Fibroblast of skin of scalp (primary cell): ENCODE measurements at regions not wholly inside any gene's neighbourhood (a gene's known extent, or its start where the extent isn't known, plus 50 kb on each side); places are given as distances from the start of the nearest gene placed in this dataset.
"Not testable (repeated sequence)": the region's sequence is repeated elsewhere in the genome, so short reads cannot be mapped to it uniquely, and the experiment has no call there.

ENCODE experiments used
- DNase-seq: peaks from one replicate; pipeline ENCODE4 v3.0.0-alpha.2; 2013

DNA sequence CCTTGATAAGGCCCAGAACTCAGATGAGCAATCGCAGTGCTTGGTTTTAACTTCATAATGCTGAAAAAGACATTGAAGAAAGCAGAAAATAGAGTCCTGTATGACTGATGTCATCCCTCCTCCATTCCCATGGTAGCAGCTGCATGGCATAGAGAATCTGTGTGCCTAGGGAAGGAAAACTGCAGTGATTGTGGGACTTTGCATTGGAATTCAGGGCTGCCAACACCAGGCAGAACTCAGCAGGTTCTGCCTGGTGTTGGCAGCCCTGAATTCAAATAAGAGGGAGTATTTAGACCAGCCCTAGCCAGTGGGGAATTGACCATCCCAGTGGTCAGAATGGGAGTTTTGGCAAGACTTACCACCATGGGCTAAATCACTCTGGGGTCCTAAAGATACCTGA, 1016.0 kb downstream of the FAM181B start:
- DNase-seq: no peak

DNA sequence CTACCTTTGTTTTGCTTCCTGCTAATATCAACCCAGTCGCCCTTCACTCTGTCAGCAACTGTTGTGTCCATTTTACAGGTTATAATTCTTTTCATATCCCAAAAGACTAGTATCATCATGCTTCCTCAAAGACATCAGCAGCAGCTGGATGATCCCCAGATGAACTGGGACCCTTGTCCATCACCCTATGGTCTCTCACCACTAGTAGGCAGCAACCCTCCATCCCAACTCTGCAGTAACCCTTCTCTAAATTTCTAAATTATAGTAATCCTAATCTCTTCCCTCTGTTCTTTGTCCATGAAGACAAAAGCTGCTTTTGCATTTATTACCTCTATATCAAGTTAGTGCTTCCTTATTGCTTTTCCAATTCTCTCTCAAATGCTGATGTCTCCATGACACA, 1025.8 kb downstream of the FAM181B start:
- DNase-seq: no peak

DNA sequence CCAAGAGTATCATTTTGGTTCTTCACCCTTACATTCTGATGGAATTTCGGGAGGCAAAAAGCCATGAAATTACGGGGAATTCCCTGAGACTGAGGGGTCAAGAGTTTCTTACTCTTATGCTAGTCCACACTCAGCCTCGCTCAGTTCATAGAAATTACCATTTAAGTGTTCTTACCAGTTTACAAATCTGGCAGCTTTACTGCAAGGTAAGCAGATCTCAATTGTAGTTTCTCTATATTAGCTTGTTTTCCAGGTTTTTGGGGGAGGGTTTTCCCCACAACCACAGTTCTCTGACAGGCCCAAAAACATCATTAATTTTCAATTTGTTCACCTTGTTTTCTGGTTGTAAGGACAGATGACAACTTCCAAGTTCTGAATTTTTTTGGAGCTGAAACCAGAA, 1028.4 kb downstream of the FAM181B start:
- DNase-seq: no peak

DNA sequence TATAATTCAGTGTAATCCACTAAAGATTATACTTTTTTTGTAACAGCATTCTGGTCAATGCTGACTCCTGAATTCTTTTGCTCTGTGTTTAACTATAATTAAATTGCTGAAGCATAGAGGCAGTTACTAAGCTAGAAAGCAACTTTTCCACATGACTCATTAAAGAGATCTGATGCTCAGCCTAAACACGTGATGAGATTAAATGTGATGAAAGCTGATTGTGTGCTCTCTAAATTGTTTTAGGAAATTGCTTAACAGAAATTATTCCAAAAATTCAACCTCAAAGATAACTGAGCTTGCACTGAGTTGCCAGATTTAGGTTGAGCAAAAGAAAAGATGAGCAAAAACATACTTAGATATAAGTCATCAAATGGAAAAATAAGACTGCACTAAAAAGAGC, 1033.6 kb downstream of the FAM181B start:
- DNase-seq: peak; percentile 52

DNA sequence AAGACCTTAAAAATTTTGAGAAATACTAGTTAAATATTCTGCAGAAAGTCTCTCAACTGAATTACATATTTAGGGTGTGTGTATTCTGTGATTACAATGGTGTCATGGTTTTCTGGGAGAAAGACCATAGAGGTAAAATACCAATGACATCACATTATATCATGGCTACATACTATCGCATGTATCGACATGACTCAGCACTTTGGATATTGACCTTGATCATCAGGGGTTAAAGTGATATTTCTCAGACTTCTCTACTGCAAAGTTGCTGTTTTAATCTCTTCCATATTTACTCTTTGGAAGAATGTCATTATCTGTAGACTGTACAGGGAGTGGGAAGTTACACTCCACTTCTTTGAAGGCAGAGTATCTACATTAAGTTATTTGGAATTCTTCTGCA, 1046.6 kb downstream of the FAM181B start:
- DNase-seq: no peak

DNA sequence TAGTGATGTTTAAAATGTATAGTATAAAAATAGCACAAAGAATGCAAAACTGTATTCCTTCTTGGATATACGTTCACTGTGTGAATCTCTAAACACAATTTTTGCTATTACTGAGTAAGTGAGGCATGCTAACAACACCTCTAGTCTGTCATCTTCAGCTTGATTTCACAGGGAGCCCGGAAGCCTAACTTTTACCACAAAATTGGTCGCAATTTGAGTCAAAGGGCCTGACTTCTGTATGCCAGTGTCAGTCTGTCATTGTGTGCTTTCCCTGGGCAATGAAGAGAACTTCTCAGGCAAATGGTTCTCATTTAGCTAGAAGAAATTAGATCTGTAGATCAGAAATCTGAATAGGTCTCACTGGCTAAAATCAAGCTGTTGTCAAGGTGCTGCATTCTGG, 1059.5 kb downstream of the FAM181B start:
- peak; percentile 4 for DNase-seq

DNA sequence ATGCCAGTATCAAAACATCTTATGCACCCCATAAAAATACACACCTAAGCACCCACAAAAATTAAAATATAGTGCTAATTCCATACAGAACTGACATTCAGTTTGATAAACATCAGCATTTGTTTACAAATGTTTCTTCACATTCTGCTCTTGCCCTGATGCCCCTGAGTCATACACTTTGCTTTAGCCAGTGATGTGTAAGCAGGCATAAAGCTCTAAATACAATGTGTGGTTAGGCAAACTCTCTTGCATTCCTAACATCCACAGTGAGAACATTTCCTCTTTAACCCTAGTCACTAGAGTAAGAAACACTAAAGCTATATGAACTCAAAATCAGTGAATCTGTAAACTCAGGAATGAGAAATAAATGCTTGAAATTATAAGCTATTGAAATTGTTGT, 1060.7 kb downstream of the FAM181B start:
- peak; percentile 36 for DNase-seq

DNA sequence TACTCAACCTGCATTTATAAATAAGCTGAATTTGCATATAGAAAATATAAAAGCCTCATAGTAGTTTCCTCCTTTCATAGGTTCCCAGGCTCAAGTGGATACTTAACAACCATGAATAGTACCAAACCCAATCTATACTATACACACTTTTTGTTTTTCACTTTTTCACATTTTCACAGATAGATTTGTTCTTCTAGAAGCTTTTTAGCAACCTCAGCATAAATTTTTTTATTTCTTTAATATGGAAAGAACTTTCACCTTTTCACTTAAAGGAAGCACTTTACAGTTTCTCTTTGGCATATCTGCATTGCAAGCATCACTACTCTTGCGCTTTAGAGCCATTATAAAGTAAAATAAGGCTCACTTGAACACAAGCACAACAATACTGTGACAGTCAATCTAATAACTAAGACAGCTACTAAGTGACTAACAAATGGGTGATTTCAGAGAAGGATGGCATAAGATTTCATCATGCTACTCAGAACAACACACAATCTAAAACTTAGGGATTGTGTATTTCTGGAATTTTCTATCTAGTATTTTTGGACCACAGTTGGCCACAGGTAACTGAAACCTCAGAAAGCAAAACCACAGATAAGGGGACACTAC, 1063.6 kb downstream of the FAM181B start:
- no peak for DNase-seq

DNA sequence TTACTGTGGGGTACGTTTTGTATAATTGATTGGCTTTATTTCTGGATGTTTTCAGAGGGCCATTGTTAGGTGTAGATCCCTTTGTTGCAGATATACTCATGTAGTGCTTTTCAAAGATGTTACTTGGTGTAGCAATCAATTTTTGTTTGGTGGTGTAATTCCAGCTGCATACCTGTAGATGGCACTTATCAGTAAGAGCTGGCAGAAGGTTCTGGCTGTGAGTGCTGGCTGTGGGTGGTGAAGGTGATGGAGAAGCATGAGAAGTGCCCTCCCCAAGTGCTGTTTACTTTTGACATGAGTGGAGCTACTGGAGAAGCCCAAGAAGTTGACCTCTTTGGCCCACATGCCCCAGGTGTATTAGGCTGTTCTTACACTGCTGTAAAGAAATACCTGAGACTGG, 1074.9 kb downstream of the FAM181B start:
- peak; percentile 11 for DNase-seq

DNA sequence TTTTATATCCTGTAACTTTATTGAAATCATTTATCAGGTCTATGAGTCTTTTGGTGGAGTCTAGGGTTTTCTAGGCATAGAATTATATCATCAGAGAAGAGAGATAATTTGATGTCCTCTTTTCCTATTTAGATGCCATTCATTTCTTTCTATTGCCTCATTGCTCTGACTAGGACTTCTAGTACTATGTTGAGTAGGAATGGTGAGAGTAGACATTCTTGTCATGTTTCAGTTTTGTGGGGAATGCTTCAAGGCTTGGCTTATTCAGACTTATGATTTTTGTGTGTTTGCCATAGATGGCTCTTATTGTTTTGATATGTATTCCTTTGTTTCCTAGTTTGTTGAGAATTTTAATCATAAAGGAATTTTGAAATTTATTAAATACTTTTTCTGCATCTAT, 1078.3 kb downstream of the FAM181B start:
- DNase-seq: peak; percentile 64

DNA sequence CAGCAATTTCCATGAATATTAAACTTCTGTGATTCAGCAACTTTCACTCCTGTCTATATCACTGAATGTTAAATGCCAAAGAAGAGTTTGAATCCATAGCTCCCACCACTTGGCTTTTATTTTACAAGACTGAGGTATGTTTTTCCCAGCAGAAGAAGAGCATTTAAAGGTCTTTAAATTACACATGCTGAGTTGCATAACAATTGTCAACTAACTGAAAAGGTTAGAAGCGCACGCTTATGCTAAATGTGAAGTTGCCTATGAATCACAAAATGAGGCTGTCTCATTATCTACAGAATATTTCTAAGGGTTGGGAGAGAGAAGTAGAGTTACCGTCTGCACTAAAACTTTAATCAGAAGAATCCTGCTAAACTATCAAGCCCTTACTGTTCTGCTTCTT, 1086.3 kb downstream of the FAM181B start:
- DNase-seq: no peak

DNA sequence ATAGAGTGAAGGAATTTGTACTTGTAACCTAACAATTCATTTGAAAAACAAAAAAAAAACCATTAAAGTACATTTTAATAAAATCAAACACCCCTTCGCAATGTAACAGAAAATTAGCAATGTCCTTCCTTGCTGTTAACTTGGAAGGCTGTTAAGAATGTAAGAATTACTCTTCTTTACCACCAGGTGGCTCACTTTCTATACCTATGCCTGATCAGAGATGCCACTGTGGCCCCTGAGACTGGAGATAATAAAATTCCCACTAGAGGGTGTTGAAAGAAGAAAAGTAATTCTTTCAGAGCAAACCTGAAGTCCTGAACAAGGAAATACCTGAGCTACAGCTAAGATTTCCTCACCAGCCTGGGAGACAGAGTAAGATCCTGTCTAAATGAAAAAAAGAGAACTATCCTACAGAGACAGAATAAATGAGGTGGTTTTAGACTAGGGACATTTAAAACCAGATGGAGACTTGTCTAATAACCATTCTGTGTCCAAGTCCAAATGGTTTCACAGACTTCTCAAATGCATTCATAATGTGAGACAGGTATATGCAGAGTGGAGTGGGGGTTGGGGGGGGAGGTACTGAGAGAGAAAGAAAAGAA, 1089.3 kb downstream of the FAM181B start:
- DNase-seq: peak; percentile 68

DNA sequence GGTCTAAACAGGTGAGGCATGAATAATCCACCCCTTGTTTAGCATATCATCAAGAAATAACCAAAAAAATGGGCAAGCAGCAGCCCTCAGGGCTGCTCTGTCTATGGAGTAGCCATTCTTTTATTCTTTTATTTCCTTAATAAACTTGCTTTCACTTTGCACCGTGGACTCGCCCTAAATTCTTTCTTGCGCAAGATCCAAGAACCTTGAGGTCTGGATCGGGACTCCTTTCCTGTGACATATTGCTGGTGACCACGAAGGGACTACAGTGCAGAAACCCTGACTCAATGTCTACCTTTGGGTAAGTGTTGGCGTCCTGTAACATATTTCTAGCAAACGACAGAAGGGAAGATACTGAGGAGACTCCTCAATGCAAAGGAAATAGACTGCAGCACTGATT, 1099.2 kb downstream of the FAM181B start:
- DNase-seq: no peak

DNA sequence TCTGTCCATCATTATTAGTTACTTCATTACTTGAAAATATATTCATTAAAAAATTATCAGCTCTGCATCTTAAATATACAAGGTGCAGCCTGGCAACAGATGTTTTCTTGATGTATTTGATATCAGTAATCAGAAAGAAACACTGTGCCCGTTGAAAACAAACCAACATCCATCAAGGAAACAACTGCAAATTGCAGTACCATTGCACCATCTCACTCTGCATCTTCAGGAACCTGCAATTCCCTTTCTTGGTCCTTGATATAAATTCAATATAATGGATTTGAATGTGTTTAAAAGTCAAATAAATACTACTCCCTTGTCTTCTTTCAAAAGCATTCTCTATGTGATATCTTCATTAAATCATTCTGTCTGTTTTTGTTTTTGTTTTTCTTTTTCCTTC, 1131.2 kb downstream of the FAM181B start:
- DNase-seq: no peak

DNA sequence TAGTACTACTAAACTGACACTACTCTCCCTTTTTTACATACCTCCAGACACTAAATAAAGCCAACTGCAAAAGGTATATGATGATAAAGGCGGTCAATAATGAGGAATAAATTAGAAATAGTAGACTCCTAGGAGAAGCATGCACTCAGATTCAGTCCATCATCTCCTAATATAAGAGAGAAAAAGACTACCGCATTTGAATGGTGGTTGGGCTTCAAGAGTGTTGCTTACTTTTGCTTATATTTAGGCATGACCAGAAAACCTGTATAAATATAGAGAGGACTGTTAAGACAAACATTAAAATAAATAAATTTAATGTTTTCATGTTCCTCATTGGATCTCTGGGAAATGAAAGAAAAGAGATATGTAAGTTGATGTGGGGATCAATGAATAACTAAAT, 1137.0 kb downstream of the FAM181B start:
- peak; percentile 4 for DNase-seq

DNA sequence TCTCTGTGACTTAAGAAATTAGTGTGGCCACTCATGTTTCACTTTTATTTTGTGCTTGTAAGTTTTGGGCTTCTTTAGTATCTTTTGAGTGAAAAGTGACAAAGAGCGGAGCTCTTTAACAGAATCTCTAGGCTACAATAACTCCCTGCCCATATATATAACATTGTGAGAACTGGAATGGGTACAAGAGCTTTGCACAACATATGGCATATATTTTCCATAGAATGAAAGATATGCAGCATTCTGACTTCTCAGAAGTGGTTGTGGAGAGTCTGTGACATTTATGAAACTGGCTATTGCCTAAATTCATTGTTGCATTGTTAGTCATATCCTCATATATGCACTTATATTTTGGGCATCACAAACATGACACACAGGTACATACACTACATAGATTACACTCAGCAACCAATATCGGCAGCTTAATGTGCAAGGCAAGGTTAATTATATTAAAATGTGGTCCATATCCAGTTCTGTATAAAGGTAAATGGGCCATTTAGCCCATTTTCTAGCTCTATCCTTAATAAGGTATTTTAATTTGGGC, 1148.2 kb downstream of the FAM181B start:
- no peak for DNase-seq

DNA sequence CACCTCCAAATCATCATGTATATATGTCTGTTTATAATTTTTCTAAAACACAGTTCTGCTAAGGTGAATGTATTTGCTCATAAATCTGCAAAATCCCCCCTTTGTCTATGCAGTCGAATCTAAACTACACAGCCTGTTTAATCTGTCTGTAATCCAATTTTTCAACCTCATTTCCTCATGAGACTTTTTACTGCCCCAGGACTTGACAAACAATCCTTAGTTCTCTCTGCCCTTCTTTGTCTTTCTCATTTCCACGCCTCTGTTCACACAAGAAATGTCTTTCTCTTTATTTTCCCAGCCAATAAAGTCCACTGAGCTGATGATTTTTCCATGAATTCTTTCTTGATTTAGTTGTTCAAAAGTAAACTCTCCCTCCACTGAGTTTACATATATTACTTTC, 1154.3 kb downstream of the FAM181B start:
- DNase-seq: no peak

DNA sequence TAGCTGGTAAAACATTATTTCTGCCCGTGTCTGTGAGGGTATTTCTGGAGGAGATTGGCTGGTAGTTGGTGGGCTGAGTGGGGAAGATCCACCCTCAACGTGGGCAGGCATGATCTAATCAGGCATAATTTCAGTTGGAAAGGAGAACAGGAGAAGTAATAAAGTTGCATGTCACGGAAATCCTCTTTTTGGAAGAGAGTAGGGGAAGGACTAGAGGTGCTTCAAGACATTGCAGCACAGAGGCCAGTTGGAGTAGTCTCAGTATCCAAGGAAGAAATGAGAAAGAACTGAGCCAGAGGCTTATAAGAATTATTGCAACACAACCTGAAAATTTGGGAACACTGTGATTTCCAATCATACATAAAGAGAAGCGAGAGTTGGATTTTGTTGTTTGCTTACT, 1155.1 kb downstream of the FAM181B start:
- DNase-seq: no peak

DNA sequence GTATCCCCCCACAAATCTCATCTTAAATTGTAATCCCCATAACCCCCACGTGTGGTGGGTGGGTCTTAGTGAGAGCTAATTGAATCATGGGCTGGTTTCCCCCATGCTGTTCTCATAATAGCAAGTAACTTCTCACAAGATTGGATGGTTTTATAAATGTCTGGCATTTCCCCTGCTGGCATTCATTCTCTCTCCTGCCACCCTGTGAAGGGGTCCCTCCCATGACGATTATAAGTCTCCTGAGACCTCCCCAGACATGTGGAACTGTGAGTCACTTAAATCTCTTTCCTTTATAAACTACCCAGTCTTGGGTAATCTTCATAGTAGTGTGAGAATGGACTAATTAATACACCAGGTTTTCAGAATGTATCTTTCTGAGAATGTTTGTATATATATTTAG, 1159.4 kb downstream of the FAM181B start:
- no peak for DNase-seq

DNA sequence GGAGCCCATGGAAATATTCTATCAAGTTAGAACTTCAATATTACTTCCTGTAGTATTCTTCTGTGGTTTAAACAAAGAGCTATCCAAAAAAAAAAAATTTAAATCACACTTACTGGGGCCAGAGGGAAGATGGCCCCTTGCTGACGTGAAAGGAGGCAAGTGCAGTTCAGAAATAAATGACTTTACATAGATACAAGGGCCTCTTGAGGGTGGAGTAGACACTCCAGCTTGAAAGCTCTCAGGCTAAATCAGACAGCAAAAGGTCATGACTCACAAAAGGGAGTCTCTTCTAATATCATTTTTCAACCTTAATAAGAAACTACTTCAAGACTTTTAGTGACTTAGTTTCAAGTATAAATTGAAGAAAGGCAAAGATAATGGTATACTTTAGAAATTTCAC, 1160.3 kb downstream of the FAM181B start:
- no peak for DNase-seq

DNA sequence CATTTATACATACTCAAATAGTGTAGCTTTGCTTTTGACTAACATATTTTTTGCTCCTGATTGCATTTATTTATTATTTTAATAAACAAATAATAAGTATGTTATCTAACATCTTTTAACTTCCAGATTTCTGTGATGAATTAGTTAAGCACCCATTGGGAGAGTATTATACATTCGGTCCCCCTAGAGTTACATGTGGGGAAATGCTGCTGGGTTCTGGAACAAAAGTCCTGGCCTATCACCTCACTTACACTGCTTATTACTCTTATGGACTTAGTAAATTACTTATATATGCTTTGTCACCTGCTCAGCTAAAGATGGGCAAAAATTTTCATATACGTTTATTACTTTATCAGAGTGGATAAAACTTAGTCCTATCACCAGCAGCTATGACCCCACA, 1163.0 kb downstream of the FAM181B start:
- no peak for DNase-seq

DNA sequence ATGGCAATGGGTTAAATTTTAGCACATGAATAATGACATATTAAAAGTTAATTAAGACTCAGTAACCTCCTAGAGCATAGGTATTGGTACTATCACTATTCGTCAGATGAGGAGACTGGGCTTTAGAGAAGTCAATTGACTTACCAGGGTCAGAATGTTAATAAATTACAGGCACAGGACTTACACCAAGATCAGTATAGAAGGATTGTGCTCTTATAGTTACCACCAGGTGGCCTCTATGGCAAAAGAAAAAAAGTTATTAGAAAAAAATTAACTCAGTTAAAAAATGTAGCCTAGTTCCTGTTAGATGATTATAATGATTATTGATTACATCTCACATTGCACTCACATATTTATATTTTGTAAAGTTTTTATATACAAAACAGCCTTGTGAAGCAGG, 1163.7 kb downstream of the FAM181B start:
- DNase-seq: no peak

DNA sequence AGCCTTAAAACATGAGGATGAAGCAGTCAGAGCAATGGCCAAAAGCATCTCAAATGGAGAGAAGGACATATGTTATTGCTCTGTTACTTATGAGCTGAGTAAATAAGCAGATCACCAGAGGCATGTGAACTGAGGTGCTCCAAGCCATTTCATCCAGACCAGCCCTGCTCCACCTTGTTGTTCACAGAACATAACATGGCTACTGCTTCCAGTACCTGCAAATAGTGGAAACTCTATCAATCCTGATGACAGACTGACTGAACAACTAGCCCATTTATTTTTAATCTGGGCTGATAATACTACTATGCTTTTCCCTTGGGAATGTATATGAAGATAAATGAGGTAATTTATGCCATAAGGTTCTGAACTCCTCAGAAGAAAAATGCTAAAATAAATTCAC, 1164.7 kb downstream of the FAM181B start:
- no peak for DNase-seq

DNA sequence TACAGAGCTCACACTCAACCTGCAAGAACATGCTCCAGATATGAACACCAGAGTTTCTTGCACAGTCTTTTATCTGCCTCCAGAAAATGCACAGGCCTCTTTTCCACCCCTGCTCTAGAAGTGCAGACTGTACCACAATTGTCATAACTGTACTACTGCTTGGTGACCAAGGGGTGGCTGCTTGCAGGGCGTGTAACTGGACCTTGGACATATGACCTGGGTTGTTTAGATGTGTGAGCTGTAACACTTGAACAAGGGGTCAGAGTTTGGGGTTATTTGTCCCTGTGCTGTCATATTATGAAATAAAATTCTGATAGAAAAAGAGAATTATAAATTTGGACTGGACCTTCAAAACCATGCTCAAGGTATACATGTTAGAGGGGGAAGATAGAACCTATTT, 1185.5 kb downstream of the FAM181B start:
- DNase-seq: no peak

DNA sequence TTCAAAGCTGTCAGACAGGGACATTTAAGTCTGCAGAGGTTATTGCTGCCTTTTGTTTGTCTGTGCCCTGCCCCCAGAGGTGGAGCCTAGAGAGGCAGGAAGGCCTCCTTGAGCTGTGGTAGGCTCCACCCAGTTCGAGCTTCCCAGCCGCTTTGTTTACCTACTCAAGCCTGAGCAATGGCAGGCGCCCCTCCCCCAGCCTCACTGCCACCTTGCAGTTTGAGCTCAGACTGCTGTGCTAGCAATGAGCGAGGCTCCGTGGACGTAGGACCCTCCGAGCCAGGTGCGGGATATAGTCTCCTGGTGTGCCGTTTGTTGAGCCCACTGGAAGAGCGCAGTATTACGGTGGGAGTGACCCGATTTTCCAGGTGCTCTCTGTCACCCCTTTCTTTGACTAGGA, 1193.9 kb downstream of the FAM181B start:
- not testable (repeated sequence) for DNase-seq
